ENCODE measurements at regions not wholly inside any gene's neighbourhood (a gene's known extent, or its start where the extent isn't known, plus 50 kb on each side); places are given as distances from the start of the nearest gene placed in this dataset. TPM values are rescaled to one million over a fixed set of nuclear protein-coding genes. Genes with fewer than 3 reads are reported as not detected.

GRCh38 chrX:2552621-2553201 is 51.9 kb upstream of the DHRSX start:
- ChIA-PET POLR2A (no interaction called here), CTCF (no interaction called here)
- no peaks in the 10 kb centered on the region for H3K9me3 ChIP-seq (ENCODE audit: control insufficient read depth, insufficient read depth, low read length)
- TF ChIP-seq CTCF (IDR thresholded peaks at IDR 0.05; ENCODE audit: low read depth, low read length), result no peak
- H3K27ac ChIP-seq (ENCODE audit: low read depth, low read length), result no peak overlapping the region
- DNase-seq (ENCODE audit: low read depth, low spot score), result no peak
- no peak overlapping the region for H3K4me3 ChIP-seq (ENCODE audit: low read depth, low read length)
- peaks cover 2% of the 10 kb centered on the region for H3K27me3 ChIP-seq (ENCODE audit: control insufficient read depth, insufficient read depth, low read length)

GRCh38 chrX:2550328-2551020 is 49.7 kb upstream of the DHRSX start:
- DNase-seq (ENCODE audit: low read depth, low spot score), result no peak
- ChIA-PET POLR2A (no interaction called here), CTCF (no interaction called here)
- H3K27ac ChIP-seq (ENCODE audit: low read depth, low read length), result no peak overlapping the region
- H3K27me3 ChIP-seq (ENCODE audit: control insufficient read depth, insufficient read depth, low read length), result peaks cover under 1% of the 10 kb centered on the region
- no peak for TF ChIP-seq CTCF (IDR thresholded peaks at IDR 0.05; ENCODE audit: low read depth, low read length)
- no peaks in the 10 kb centered on the region for H3K9me3 ChIP-seq (ENCODE audit: control insufficient read depth, insufficient read depth, low read length)
- no peak overlapping the region for H3K4me3 ChIP-seq (ENCODE audit: low read depth, low read length)

Small RNAs in the stretch of these regions (small RNA-seq; reads per million reads assigned to genes)
- gene MIR6089 (ENCODE audit: insufficient read length, low read depth), result not detected
